B cell (primary cell): ENCODE measurements at regions not wholly inside any gene's neighbourhood (a gene's known extent, or its start where the extent isn't known, plus 50 kb on each side); places are given as distances from the start of the nearest gene placed in this dataset.

Experiments used
- ATAC-seq: fragments of 200-7000 bp; cut with Tn5 transposase; one replicate; pipeline ENCODE4 v1.10.0; 2021; ENCODE audit warnings: low read depth, mild to moderate bottlenecking, moderate number of reproducible peaks, moderate library complexity
- CTCF ChIA-PET: fragments of 350-600 bp; sonication (Branson Sonifier 250); formaldehyde crosslinking; loops from one replicate; lab custom pipeline; 2021; ENCODE audit warnings: antibody characterized with exemption, inconsistent platforms; lab: Charles Lee
- POLR2A ChIA-PET: fragments of 350-600 bp; sonication (Branson Sonifier 250); formaldehyde crosslinking; loops from one replicate; lab custom pipeline; 2021; ENCODE audit warnings: antibody characterized with exemption; lab: Charles Lee
- DNase-seq: peaks from one replicate; pipeline ENCODE4 v3.0.0; 2013
- H2AFZ ChIP-seq: 2 replicates; pipeline ENCODE4 v1.6.1; 2012; ENCODE audit warnings: mild to moderate bottlenecking, low read depth, low read length; ENCODE audit not compliant: insufficient read depth, poor library complexity, severe bottlenecking
- H3K27ac ChIP-seq, 2 donors: 1 replicate in 1 of 2; 2 replicates in 1 of 2; pipeline ENCODE4 v1.5.1; 2012 to 2013; ENCODE audit warnings: low read length in 2 of 2, mild to moderate bottlenecking in 2 of 2, moderate library complexity in 1 of 2
- H3K27me3 ChIP-seq, 4 experiments: fragments of 200-600 bp in 1 of 4; sonication (generic) in 1 of 4; replicated peaks in 1 of 4; 1 replicate in 2 of 4; 2 replicates in 2 of 4; pipeline versions ENCODE4 v1.6.1 to v1.7.0; 2013 to 2016; ENCODE audit warnings: low read length in 3 of 4, mild to moderate bottlenecking in 2 of 4, mixed read lengths in 1 of 4, moderate library complexity in 1 of 4; ENCODE audit not compliant: insufficient read depth in 4 of 4, control insufficient read depth in 3 of 4; ENCODE audit errors: control extremely low read depth in 1 of 4
- H3K36me3 ChIP-seq, 2 experiments: replicated peaks in 1 of 2; 1 replicate in 1 of 2; 2 replicates in 1 of 2; pipeline versions ENCODE4 v1.6.1 to v1.7.1; 2013; ENCODE audit warnings: low read length in 1 of 2; ENCODE audit not compliant: insufficient read depth in 2 of 2, control insufficient read depth in 1 of 2; ENCODE audit errors: control extremely low read depth in 1 of 2, extremely low read depth in 1 of 2
- H3K4me1 ChIP-seq, 2 donors: fragments of 200-600 bp in 1 of 2; sonication (generic) in 1 of 2; 1 replicate in 1 of 2; 2 replicates in 1 of 2; pipeline versions ENCODE4 v1.5.1 to v1.6.1; 2013 to 2017; ENCODE audit warnings: low read length in 2 of 2; ENCODE audit not compliant: control insufficient read depth in 2 of 2, insufficient read depth in 2 of 2
- H3K4me2 ChIP-seq: replicated peaks from 2 replicates; pipeline ENCODE3; 2012; ENCODE audit warnings: mild to moderate bottlenecking, low read depth, low read length; ENCODE audit not compliant: poor library complexity, severe bottlenecking
- H3K4me3 ChIP-seq, 5 experiments: fragments of 200-600 bp in 1 of 5; sonication (generic) in 1 of 5; 1 replicate in 3 of 5; 2 replicates in 2 of 5; pipeline versions ENCODE4 v1.5.1 to v1.7.0; 2011 to 2016; ENCODE audit warnings: low read length in 4 of 5, mild to moderate bottlenecking in 4 of 5, low read depth in 2 of 5, control low read depth in 1 of 5, moderate library complexity in 1 of 5; ENCODE audit not compliant: insufficient read depth in 1 of 5; ENCODE audit errors: control extremely low read depth in 1 of 5, extremely low read depth in 1 of 5
- H3K79me2 ChIP-seq: fragments of 200-600 bp; sonication (generic); one replicate; pipeline ENCODE4 v1.6.0; 2016; ENCODE audit warnings: low read length; ENCODE audit not compliant: control insufficient read depth, insufficient read depth
- H3K9ac ChIP-seq: fragments of 200-600 bp; sonication (generic); 2 replicates; pipeline ENCODE4 v1.6.1; 2017; ENCODE audit warnings: mild to moderate bottlenecking, low read length, moderate library complexity
- H3K9me3 ChIP-seq, 3 donors: one replicate each; pipeline versions ENCODE4 v1.6.1 to v1.7.1; 2013; ENCODE audit warnings: low read length in 2 of 3; ENCODE audit not compliant: control insufficient read depth in 2 of 3, insufficient read depth in 1 of 3; ENCODE audit errors: control extremely low read depth in 1 of 3
- H4K20me1 ChIP-seq: 2 replicates; pipeline ENCODE4 v1.6.0; 2012; ENCODE audit warnings: mild to moderate bottlenecking, low read length; ENCODE audit not compliant: insufficient read depth, control insufficient read depth, poor library complexity, severe bottlenecking
- H3K27ac Mint-ChIP-seq: one replicate; pipeline ENCODE4 v1.8.0; 2021; ENCODE audit warnings: mixed read lengths
- H3K27me3 Mint-ChIP-seq: one replicate; pipeline ENCODE4 v1.8.0; 2021; ENCODE audit warnings: mixed read lengths
- H3K4me1 Mint-ChIP-seq: one replicate; pipeline ENCODE4 v1.8.0; 2021; ENCODE audit warnings: mixed read lengths
- H3K4me3 Mint-ChIP-seq: one replicate; pipeline ENCODE4 v1.8.0; 2021; ENCODE audit warnings: mixed read lengths
- H3K9me3 Mint-ChIP-seq: one replicate; pipeline ENCODE4 v1.8.0; 2022; ENCODE audit warnings: mixed read lengths; ENCODE audit not compliant: insufficient read depth
- CTCF ChIP-seq: fragments of 200-600 bp; IDR thresholded peaks from one replicate; pipeline ENCODE4 v1.8.0; 2022; ENCODE audit warnings: antibody characterized with exemption, mild to moderate bottlenecking
- EZH2 ChIP-seq: IDR thresholded peaks from 2 replicates; pipeline ENCODE4 v1.6.1; 2012; ENCODE audit warnings: borderline replicate concordance, low read depth, mild to moderate bottlenecking, moderate library complexity, low read length; ENCODE audit not compliant: insufficient read depth, poor library complexity, severe bottlenecking
- WGBS: methylation state at CpG from one replicate; pipeline ENCODE4 v1.1.5; 2013; ENCODE audit warnings: missing lambda C conversion rate; ENCODE audit not compliant: insufficient coverage; 5-methylcytosine and 5-hydroxymethylcytosine counted together
- intact Hi-C: fragments of 100-400 bp; cut with micrococcal nuclease; formaldehyde crosslinking; loops from one replicate; pipeline ENCODE4 v1.10.0; 2022

GRCh38 chr13:67951431-67951830 is 721.3 kb upstream of the PCDH9 start:
- Histone ChIP-seq H3K27me3 (no peaks in the 10 kb centered on the region), H3K36me3 (no peaks in the 10 kb centered on the region), H2AFZ (no peak overlapping the region), H3K4me2 (no peak overlapping the region), H3K79me2 (no peaks in the 10 kb centered on the region), H3K9ac (no peak overlapping the region), H3K9me3 (no peaks in the 10 kb centered on the region), H4K20me1 (no peaks in the 10 kb centered on the region), H3K27ac (no peak overlapping the region), H3K4me1 (no peaks in the 10 kb centered on the region), H3K4me3 (no peak overlapping the region)
- Mint-ChIP-seq H3K4me3 (no peak overlapping the region), H3K27me3 (no peaks in the 10 kb centered on the region), H3K9me3 (peaks cover 2% of the 10 kb centered on the region), H3K4me1 (no peaks in the 10 kb centered on the region), H3K27ac (no peak overlapping the region)
- no peak for DNase-seq
- CTCF ChIA-PET: no interaction called here
- intact Hi-C loops: no loop called here
- ATAC-seq: no peak
- TF ChIP-seq CTCF: no peak
- TF ChIP-seq EZH2: no peak
- WGBS: 67% methylated on average over 1 of the region's 2 CpGs
- POLR2A ChIA-PET: no interaction called here

- no peaks in the 10 kb centered on the region for H3K27me3 Mint-ChIP-seq
- Histone ChIP-seq H3K79me2 (no peaks in the 10 kb centered on the region), H2AFZ (no peak overlapping the region), H3K4me1 (no peaks in the 10 kb centered on the region), H3K36me3 (no peaks in the 10 kb centered on the region), H3K4me2 (no peak overlapping the region), H3K27me3 (no peaks in the 10 kb centered on the region), H3K4me3 (no peak overlapping the region), H3K9ac (no peak overlapping the region), H3K27ac (no peak overlapping the region), H4K20me1 (no peaks in the 10 kb centered on the region), H3K9me3 (no peaks in the 10 kb centered on the region)
- WGBS: no CpG with 5 or more reads among the region's 3 CpGs
- no peak overlapping the region for H3K27ac Mint-ChIP-seq
- ATAC-seq (no peak), DNase-seq (no peak)
- ChIA-PET POLR2A (no interaction called here), CTCF (no interaction called here)
- no peaks in the 10 kb centered on the region for H3K9me3 Mint-ChIP-seq
- TF ChIP-seq CTCF (no peak), EZH2 (no peak)
- no peaks in the 10 kb centered on the region for H3K4me1 Mint-ChIP-seq
- no peak overlapping the region for H3K4me3 Mint-ChIP-seq
- intact Hi-C loops: no loop called here
These were observed 720.5 kb upstream of the PCDH9 start for GRCh38 chr13:67950603-67951002.
